NCI-H1092 treated with DMSO at 0.1 percent for 48 hours (cell line): ENCODE measurements at regions not wholly inside any gene's neighbourhood (a gene's known extent, or its start where the extent isn't known, plus 50 kb on each side); places are given as distances from the start of the nearest gene placed in this dataset.

Source experiments
- DNase-seq: peaks from one replicate; lab custom pipeline; 2025; lab: John Stamatoyannopoulos, UW

DNA sequence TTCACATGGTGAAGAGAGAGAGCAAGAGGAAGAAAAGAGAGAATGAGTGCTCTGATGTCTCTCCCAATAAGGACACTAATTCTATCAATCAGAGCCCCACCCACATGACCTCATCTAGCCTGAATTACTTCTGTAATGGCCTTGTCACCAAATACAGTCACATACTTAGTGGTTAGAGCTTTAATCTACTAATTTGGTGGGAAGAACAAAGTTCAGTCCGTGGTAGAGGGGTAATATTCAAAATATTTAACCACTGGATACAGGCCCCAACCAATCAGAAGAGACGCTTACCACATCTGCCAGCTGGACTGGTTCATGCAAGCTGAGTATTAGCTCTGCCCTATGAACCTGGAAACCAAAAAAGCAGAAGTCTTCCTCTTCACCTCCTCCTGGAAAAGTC lies 336.3 kb upstream of the NFE2L3 start:
- no peak for DNase-seq

DNA sequence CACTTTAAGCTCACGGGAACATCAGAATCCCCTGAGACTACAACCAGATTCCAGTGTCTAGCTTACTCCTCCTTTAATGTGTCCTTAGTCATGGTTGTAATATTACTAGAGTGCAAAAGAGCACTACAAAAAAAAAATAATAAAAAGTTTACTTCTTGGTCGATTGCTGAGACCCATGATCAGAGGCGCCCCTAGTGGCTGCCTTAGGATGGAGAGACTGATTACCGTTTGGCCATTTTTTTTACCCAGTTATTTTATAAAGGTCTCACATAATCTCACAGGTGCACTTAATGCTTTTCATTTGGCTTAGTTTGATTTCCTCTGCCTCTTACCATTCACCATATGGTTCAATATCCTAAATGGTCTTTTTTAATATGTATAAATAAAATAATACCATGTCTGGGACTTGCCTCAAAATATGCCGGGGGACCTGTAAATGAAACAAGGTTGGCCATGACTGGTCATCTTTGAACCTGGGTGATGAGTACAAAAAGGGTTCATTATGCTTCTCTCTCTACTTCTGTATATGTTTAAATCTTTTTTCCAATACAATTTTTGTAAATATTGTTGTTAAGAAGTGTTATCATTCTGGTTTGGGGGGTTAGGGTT lies 331.5 kb upstream of the NFE2L3 start:
- no peak for DNase-seq

DNA sequence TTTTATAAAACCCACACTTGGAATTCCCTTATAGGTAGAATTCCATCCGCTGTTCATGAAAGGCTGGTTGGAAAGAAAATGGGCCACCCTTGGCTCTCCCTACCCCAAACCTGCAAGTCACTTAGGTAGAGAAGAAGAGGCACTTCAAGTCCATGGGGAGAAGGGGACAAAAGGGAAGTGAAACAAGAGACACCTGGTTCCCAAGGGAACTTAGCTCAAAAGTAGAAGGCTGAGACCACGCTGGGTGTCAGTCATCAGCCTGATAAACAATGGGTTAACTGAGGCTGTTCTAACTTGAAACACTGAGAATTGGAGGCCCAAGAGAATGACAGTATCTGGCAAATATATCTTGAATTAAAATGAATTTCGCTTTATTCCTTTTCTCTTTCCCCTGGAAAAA lies 330.8 kb upstream of the NFE2L3 start:
- DNase-seq, result no peak

DNA sequence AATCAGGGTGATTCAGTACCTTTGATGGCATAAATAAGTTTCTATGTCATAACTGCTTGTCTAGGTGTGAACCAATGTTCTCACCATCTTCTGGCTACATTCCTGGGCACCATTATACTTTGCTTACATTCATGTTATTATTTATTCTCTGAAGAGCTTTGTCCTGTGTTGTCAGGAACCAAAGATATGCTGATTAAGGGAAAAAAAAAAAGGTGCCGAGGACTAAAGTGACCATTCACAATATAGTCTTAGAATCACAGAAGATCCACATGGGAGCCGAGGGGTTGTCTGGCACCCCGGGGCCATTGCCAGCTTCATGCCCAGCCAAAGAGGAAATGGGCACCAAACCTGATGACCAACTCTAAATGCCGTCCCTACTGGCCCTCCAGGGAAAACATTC lies 329.2 kb upstream of the NFE2L3 start:
- no peak for DNase-seq

DNA sequence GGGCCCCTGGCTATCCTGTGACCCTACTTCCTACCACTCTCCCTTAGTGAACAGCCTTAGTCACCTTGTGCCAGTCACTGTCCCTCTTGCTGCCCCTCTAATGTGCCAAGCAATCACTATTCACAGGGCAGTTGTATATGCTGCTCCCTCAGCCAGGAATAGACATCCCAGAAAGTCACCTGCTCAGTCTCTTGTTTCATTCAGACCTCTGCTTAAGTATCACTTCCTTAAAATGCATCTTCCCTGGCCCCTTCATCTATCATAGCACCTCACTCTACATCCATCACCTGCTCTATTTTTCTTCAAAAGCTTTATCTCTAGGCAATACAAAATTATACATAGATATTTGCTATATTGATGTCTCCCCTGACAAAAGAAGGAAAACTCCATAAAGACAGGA lies 328.4 kb upstream of the NFE2L3 start:
- DNase-seq, result no peak

DNA sequence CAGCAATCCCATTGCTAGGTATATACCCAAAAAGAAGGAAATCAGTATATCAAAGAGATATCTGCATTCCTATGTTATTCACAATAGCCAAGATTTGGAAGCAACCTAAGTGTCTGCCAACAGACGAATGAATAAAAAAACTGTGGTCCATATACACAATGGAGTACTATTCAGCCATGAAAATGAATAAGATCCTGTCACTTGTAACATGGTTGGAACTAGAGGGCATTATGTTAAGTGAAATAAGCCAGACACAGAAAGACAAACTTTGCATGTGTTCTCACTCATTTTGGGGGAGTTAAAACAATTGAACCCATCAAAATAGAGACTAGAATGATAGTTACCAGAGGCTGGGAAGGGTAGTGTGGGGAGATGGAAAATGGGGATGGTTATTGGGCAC lies 323.5 kb upstream of the NFE2L3 start:
- DNase-seq, result no peak

DNA sequence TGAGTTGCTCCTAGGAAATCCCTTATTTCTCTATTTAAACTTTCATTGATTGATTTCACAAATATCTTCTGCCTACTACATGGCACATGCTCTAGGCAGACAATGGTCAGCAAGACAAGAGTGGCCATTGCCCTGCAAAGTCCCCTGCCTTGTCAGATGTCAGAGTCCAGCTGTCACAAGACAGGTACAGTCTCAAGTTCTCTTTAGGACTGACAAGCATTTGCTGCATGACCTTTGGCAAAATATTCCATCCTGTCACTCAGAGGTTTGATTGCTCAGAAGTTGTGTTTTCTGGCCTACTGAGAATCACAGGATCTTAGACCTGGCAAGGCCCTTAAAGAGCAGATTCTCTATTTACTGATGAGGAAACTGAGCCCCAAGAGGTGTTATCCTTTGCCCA lies 322.3 kb upstream of the NFE2L3 start:
- no peak for DNase-seq

DNA sequence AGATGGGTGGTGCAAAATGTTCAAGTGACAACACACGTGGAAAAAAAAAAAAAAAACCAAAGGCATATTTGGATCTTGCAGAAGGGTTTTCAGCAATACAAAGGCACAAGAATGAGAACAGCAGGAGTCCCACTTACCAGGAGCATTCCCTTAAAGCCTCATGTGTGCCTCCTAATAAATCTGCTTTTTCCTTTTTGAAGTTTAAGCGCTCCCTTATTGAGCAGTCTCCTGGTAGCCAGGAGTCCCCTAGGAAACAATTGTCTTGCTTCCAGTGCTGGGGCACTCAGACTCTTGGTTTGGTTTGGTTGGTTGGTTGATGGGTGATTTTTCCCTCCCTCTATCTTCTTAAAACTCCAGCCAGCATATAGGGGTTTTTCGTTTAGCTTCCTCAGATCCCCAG lies 321.8 kb upstream of the NFE2L3 start:
- no peak for DNase-seq

DNA sequence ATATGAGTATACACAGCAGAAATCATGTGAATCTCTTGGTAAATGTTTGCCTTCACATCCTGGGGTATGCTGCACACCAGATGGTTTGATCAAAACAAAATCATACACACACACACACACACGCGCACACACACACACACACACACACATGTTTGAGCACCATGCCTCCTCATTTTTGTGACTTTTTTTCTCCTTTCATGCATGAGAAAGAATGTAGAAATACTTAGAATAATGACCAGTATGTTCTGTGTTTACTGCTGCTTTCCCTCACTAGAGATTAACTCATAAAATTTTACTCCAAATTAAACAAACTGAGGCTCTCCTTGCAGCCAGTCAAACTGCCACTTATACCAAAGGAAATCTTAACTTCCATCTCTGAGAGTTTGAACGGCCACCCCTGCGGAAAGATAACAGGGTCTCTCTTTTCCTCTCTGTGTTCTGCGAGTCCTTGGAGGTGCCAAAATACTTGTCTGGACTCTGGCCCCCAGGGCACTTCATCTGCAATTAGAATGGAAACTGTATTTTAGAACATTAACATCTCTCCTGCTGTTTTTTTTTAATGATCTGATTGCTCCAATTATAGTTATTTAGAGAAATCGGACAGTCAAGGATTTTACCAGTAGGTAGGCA lies 320.8 kb upstream of the NFE2L3 start:
- DNase-seq, result no peak

DNA sequence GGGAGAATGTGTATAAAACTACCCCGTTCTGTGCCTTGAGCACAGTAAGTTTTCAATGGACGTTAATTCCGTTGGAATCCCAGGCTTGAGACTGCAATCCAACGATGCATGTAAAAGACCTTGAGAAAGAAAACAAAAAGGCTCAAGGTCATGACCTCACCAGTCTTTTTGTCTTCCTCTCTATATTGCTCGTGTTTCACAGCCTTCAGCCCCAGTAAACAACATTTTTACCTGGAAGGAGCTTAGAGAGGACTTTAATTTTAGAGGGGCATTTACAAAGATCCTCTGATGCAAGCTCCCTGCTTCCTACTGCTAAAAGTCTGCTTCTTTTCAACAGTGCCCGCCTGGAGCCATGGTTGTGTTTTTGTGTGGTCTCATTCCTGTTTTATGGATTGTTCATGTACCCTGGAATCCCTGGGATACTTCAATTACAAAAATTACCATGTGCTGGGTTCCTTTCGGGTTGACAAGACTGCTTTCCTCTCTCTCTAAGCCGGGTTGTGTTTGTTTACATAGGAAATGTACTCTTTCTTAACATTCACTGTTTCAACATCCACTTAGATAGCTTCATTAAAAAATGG lies 320.1 kb upstream of the NFE2L3 start:
- DNase-seq, result no peak

DNA sequence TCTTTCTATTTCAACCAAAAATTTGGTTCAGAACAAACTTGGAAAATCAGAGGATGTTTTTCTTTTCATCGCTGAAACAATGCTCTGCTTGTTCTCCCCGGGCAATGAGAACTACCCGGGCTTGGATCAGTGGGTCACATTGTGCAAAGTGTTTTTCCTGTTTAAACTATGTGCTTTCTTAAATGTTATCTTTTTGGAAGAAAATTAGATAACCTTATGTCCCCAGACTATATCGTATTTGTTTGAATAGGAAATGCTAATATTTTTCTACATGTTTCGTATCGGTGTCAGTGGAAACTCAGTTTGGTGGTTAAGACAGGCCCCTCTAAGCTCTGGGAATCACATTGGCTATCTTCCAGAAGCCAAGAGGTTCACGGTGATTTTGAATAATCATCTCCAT lies 319.5 kb upstream of the NFE2L3 start:
- DNase-seq, result no peak

DNA sequence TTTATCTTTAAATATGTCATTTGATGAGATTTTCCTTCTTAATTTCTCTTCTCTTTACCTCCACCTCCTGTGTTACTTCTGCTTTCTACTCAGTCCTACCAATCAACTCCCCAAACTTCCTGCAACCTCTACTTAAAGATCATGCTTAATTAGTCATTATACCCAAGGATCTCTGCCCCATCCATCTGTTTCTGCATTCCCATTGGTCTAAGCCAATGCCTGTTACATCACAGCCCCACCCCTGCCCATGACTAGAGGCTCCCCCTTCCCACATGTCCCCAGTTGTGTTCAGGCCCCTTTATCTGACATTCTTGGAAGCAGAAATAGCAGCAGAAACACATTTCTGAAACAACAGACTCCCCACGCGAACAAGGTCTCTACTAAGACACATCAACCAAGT lies 319.1 kb upstream of the NFE2L3 start:
- no peak for DNase-seq

DNA sequence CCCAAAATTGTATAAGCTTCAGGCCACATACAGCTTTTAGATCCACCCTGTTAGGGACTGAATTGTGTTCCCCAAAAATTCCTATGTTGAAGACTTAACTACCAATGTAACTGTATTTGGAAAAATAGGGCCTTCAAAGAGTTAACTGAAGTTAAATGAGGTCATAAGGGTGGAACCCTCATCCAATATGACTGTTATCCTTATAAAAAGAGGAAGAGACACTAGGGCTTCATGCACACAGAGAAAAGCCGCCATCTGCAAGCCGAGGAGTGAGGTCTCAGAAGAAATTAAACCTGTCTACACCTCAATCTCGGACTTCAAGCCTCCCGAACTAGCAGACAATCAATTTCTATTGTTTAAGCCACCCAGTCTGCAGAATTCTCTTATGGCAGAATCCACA lies 317.9 kb upstream of the NFE2L3 start:
- DNase-seq, result no peak

DNA sequence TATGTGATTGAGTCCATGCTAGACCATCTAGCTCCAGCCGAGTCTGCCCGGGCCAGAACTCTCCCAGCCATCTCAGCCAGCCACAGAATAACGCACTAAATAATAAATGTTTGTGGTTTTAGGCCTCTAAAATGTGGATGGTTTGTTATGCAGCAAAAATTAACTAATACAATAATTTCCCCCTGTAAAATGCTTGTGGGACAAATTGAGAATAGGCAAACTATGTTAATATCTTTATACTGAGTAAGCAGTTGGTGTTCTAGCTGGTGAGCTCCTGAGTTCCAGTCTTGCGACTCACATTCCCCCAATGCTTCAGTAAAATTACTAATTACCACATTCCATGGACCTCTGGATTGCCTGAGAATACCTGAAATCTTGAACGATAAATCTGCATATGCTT lies 316.8 kb upstream of the NFE2L3 start:
- no peak for DNase-seq

DNA sequence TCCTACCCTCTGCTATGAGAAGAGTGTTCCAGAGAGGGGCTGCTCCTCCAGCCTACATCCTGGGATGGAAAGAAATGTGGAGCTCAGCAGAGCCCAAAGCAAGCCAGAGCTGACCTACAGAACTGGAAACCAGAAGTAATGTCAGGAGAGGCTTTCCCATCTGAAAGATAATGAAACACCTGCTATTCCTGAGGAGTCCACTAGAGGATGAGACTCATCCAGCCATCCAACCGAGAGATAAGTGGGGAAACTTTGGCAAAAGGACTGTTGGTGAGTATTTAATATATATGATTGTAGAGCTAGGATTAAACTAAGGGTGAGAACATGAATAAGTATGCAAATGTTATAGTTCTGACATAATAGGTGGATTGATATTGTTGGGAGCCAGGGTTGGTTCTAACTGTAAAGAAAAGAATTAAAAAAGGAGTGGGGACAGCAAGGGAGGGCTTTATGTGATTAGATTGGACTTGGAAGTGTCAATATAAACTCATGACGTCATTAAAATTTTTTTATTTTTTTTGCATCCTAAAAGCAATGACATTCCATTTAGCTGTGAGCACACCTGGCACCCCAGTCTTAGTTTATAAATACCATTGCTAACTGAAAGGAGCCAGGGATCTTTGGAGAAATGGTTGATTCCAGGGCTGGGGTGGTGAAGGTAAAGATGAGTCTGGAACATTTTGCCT lies 312.8 kb upstream of the NFE2L3 start:
- DNase-seq, result no peak

DNA sequence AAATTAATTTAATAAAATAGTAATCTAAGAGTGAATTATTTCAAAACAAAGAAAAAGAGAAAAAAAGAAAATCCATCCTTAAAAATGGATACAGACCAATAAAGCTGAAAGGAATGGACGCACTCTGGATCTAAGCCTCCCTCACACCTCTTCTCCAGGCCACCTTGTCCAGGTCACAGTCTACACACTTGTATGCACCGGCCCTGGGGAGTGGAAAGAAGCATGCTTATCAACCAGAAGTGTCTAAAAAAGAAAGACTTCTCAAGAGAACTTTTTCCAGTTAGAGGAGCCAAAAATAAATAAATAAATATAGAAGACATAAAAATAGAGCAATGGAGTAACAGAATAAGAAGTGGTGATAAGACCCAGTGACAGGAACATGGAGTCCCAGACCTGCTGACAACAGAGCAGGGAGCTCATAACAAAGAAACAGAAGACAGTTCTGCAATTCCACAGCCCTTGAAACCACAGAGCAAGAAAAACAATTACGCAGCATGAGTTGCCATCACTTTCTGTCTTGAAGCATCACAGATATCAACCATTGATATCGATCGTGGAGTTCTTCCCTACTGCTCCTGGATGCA lies 311.7 kb upstream of the NFE2L3 start:
- DNase-seq, result no peak

DNA sequence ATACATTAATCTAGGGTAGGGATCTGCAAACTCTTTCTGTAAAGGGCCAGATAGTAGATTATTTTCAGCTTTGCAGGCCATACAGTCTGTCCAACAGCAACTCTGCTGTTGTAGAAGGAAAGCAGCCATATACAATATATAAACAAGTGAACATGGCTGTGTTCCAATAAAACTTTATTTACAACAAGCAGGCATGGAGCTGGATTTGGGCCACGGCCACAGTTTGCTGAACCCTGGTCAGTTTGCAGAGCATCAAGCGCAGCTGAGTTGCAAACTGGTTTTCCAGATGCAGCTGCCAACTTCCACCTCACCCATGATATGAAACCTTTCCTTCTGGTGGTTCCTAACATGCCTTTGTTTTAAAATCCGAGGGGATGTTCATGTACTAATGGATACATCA lies 310.4 kb upstream of the NFE2L3 start:
- DNase-seq, result no peak

DNA sequence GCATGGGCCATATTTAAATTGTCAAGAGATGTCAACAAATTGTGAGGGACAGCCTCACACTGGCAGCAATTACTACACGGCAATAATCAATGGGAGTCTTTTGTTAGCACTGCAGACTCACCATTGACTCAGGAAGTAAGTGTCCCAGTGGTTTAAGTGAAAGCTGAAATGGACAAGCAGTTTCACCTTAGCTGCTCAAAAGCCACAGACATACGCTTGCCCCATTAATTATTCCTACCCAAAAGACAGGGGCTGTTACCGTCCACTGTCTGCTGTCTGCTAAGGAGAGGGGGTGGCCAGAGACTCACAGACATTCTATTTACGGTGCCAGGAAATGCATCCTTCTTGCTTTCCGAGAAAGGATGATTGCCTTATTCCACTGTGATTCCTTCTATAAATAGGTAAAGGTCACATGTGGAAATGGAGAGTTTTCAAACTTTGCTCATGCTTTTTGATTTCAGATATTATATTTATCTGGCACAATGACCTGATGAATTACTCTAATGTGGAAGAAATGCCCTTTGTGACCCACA lies 309.7 kb upstream of the NFE2L3 start:
- no peak for DNase-seq

DNA sequence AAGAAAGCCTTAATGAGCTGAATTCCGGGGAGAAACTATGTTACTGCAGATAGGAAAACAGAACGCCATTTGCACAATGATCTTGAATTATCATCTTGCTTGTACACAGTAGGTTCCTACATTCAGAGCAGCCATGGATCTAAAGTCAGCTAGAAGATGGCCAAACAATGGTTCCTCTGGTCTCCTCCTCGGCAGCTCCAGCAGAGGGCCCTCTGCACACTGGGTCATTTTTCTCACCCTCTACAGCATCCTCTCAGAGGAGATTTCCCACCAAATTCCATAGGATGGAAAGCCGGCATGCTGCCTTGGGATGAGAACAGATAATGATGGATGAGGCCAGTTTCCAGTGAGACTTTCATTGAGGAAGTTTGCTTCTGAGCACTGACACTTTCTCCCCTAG lies 308.5 kb upstream of the NFE2L3 start:
- no peak for DNase-seq

DNA sequence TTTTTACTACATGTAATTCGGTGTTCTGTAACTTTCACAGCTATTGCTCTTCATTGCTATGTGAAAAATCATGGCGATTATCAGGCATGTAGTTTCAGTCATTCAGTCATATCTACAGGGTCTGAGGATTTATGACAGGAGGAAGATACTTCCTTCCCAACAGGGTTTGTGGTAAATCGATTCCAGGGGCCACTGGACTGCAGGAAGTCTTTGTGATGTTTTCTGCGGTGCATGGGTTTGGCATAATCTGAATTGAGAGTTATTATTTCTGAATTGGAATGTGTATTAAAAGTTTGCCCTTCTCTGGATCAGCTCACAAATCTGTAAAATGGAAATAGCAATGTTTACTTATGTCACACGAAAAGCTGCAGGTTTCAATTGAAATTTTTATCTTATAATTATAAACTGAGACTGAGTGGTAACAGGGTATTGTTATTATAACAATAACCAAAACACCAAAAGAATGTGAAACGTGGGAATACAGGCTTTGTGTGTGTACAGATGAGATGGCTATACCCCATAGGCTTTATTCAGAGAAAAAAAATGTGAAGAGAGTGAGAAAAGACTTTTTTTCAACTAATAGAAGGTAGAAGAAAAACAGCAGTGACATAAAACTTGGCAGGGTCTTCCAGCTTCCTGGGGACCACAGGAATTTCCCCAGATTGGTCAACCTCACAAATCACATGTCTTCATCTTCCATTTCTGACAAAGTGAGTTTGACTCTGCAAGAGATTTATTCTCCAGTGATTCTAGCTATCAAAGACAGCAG lies 307.7 kb upstream of the NFE2L3 start:
- DNase-seq, result no peak

DNA sequence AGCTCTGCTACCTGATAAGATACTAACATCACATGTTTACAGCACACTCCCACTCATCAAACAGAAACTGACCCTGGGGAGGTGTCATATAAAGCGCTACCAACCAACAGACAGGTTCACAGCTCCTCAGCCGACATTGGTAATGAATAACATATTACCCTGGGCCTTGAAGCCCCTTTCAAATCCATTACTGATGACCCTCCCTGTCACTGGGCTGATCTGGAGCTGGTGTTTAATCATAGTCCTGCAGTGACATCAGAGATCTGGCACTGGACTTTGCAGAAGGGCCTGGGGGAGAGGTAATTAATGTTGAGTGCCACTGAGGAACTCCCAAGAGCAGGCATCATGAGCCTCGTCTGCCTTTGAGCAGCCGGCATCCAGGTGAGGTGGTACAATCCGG lies 306.5 kb upstream of the NFE2L3 start:
- DNase-seq, result peak; percentile 46

DNA sequence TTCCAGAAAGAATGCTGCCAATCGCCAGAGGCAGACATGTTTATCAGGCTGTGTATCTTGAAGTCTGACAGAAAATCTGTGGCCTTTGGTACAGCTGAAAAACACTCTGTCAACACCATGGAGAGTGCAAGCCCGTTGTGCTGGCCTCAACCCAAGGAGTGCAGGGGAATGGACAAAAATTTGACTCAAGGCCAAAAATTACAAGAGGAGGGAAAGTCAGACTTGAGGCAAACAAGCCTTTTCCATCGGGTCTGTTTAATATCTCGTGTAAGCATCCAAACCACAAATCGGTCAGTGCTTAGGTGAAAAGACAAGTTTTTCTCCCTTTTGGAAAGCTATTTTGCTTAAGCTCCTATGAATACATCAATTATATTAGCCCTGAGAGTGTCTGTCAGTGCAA lies 305.3 kb upstream of the NFE2L3 start:
- DNase-seq, result peak; percentile 83
